DMS 273 (cell line): ENCODE measurements at regions not wholly inside any gene's neighbourhood (a gene's known extent, or its start where the extent isn't known, plus 50 kb on each side); places are given as distances from the start of the nearest gene placed in this dataset.
A peak's percentile ranks its signal among the peaks of the same experiment; 100 is the strongest.
"Not testable (repeated sequence)": the region's sequence is repeated elsewhere in the genome, so short reads cannot be mapped to it uniquely, and the experiment has no call there.

Experiments
- DNase-seq: peaks from one replicate; lab custom pipeline; 2025; ENCODE audit not compliant: unreplicated experiment; lab: John Stamatoyannopoulos, UW

GRCh38 chr1:60826320-60827094 lies 255.9 kb upstream of the NFIA start:
- no peak for DNase-seq

GRCh38 chr1:60825593-60825992 lies 256.8 kb upstream of the NFIA start:
- DNase-seq, result peak; percentile 8

DNA sequence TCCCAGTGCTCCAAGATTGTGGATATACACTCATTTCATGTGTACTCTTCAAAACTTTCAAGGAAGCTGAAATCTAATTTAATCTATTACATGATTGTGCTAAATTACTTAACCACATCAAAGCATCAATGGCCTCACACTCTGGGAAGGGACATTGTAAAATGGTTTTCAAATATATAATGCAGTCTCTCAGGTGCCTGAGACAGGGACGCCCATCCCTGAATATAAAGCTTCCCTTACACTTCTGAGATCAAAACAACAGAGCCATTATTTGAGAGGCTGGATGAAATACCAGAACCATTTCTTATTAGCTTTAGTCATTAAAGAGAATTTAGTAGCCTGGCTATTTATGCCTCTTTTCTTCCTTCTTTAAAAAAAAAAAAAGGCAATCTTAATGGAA lies 259.2 kb upstream of the NFIA start:
- DNase-seq, result no peak

DNA sequence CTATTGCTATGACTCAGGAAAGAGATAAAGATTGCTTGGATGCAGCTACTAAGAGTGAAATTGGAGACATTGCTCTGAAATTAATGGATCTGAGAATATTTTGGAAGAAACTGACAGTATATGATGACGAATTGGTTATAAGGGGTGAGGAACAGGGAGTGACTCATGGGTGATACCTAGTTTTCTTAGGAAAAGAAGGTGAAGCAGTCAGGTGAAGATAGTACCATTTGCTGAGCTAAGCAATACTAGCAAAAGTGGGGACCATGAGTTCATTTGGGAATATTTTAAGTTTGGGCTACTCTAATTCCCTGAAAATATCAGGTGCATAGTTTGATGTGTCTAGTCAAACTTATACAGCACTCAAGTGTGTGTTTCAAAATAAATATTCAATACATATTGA lies 260.1 kb upstream of the NFIA start:
- no peak for DNase-seq

- no peak for DNase-seq
Observed at GRCh38 chr1:60821156-60821555, 261.2 kb upstream of the NFIA start.

GRCh38 chr1:60818969-60819701 lies 263.2 kb upstream of the NFIA start:
- DNase-seq, result no peak

DNA sequence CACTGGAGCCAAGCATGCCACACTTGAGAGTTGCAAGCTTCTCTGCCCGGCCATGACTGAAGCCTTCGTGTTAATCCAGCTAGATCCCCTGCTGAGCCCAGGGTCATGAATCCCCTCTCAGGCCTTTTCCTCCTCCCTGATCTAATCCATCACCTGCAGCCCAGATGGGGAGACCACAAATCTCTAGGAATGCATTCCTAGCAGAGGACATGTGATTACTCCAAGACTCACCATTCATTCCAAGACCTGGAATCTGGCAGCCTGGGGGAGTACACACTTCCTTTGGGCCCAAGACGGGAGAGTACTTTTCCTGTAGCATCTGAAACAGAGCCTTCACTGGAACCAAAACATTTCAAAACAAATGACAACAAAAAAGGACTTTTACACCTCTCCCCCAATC lies 269.3 kb upstream of the NFIA start:
- no peak for DNase-seq

DNA sequence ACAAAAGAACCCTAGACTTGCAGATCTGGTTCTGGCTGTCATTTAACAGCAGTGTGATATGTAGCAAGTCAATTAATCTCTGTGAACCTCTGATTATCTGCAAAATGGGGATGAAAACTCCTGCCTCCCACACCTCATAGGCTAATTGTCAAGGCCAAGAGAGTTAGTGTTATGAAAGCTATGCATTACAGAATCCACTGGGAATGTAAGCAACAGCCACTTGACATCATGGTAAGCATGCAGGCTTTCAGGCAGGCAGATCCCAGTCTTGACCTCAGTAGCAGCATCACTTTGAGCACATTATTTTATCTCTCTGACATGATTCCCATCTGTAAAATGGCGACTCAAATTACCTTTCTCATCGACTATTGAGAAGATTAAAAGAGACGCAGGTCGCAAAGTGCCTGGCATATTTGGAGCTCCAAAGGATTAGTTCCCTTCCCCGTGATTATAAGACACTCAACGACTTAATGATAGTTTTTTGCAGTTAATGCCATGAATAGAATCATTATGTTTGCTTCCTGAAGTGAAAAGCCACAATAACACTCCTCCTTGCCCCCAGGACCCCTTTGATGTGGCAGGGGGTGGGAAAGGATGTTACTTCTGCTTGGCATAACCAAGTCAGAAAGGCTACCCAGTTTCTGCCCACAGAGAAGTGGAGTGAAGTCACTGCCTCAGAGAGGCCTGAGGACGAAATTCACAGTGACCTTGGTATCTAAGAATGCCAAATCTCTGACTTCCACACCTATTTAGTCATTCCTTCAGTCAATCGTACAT lies 273.0 kb upstream of the NFIA start:
- no peak for DNase-seq

DNA sequence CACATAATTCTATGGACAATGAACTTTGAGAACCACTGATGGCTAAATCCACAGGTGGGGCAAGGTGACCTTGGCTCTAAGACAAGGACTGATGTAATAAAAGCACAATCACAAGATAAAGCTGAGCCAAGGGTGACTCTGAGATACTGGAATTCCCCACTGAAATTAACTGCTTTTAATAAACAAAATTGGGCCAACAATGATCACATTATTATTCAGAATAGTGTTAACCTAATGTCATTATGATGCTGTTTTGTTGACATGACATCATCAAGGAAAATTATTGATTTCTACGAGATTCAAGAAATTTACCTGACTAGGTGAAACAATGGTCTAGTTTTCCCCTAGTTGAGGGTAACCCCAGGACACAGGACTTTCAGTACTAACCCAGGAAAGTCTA lies 273.7 kb upstream of the NFIA start:
- no peak for DNase-seq

DNA sequence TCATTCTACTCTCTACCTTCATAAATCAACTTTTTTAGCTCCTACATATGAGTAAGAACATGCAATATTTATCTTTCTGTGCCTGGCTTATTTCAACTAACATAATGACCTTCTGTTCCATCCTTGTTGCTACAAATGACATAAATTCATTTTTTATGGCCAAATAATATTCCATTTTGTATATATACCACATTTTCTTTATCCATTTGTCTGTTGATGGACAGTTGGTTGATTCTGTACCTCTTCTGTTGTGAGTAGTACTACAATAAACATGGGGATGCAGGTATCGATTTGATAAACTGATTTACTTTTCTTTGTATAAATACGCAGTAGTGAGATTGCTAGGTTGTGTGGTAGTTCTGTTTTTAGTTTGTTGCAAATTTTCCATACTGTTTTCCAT lies 279.5 kb upstream of the NFIA start:
- no peak for DNase-seq

- DNase-seq, result no peak
Observed at GRCh38 chr1:60797351-60797750, 285.0 kb upstream of the NFIA start.

- no peak for DNase-seq
Observed at GRCh38 chr1:60791226-60791625, 291.1 kb upstream of the NFIA start.

GRCh38 chr1:60773099-60773498 lies 309.3 kb upstream of the NFIA start:
- DNase-seq, result not testable (repeated sequence)

GRCh38 chr1:60769082-60769481 lies 313.3 kb upstream of the NFIA start:
- DNase-seq, result no peak

DNA sequence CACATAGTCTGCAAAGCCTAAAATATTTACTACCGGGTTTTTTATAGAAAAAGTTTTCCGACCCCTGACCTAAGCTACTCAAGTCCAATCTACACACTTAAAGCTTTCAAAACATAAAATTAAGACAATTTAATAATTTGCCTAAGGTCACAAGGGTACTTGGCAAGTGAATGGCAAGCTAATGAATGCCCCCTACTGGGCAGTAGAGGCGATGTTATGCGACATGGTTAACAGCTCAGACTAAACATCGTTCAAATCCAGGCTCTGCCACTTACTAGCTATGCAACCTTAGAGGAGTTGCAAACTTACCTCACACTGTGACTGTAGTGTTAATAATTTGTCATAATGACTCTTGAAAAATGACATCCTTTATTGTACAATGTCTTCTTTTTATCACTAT lies 317.2 kb upstream of the NFIA start:
- peak; percentile 63 for DNase-seq

DNA sequence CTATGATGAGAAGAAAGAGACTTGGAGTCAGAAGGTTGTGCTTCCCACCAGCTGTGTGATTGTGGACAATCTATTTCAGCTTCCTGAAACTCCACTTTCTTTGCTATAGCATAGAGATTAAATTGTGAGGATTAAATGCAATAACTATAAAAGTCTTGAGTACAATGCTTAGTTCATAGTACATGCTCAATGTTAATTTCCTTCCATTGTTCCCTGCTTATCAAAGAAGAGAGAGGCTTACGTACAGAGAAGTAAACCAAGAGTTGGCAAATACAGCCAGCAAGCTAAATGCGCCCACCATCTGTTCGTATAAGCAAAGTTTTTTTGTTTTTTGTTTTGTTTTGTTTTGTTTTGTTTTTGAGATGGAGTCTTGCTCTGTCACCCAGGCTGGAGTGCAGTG lies 317.9 kb upstream of the NFIA start:
- no peak for DNase-seq

DNA sequence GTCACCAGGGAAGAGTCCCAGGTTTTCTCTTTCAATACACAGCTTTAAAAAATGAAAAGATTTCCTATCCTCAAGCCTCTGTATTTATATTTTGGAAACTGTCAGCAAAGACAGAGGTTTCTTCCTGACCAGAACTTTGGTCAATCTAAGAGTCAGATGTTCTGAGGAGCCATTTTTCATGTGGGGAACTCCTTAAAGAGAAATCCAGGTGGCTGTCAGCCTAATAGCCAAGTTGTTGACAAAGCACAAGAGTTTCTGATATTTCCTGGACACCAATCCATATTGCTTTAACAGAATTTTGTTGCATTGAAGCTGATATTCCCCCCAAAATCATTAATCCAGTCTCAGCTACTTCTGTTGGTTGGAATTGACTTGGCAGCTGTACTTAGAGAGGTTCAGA lies 318.6 kb upstream of the NFIA start:
- DNase-seq, result no peak

DNA sequence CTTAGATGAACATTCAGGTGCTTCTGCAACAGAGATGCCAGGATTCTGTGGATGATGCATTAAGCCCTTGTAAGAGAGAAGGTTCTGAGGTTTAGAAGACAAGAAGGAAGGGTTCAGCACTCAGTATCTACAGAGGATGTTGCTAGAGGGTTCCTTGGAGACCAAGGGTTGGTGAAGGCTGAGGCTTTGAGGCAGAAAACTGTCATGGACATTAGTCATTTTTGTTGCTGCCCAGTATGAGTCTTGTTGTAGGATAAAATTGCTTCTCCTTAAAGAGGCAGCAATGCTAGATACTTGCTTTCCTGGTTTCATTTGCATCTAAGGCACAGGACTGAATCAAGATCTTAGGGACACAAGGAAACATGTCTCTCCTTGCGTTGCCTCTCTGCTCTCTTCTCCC lies 319.4 kb upstream of the NFIA start:
- DNase-seq, result no peak

DNA sequence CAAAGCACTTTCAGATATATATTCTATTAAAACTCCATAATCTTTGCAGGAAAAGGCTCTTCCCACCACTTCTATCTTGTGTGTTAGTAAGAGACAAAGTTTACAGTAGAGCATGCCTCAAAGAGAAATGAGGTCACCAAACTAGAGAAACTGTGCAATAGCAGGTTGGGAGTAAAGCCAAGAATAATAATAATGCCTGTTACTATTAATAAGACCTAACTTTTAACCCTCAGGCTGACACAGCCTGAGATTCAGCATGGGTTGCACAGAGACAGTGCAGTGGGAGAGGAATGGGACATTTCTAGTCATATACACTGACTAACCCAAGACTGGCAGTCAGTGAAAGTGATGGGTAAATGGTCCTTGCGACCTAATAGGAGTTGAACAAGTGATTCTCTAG lies 320.2 kb upstream of the NFIA start:
- DNase-seq, result no peak

DNA sequence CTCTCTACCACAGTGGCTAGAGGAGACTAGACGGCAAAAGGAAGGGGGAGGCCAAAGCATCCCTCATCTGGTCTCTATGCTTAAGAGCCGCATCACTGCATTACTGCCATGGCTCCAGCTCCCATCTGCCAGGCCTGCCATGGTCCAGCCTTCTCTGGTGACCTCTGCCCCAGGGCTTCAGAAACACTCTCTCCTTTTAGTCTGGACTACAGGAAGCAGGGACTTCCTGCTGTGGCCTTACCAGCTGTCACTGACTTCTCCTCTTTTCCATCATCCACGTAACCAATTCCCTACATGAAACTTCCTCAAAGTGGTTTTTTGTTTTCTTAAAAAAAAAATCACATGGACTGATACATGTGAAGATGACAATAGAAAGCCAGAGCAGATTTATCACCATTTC lies 323.1 kb upstream of the NFIA start:
- no peak for DNase-seq

GRCh38 chr1:60757485-60757884 lies 324.9 kb upstream of the NFIA start:
- DNase-seq, result no peak
